Upper lobe of left lung (tissue), 4 donors: ENCODE measurements at regions not wholly inside any gene's neighbourhood (a gene's known extent, or its start where the extent isn't known, plus 50 kb on each side); places are given as distances from the start of the nearest gene placed in this dataset.

Experiments used
- EP300 ChIP-seq, 4 donors: sonication (generic); formaldehyde crosslinking; IDR thresholded peaks; one replicate each; pipeline ENCODE4 v1.5.1; 2017; ENCODE audit warnings: antibody characterized with exemption in 4 of 4, control low read depth in 2 of 4
- POLR2AphosphoS5 ChIP-seq, 2 donors: sonication (generic); formaldehyde crosslinking; IDR thresholded peaks; one replicate each; pipeline ENCODE4 v1.5.1; 2017; ENCODE audit warnings: antibody characterized with exemption in 2 of 2
- TF ChIP-seq, protein P1 (sequence below), 6 experiments: fragments of 450-650 bp in 4 of 6; fragments of 200-600 bp in 2 of 6; sonication (generic) in 2 of 6; IDR thresholded peaks; one replicate each; pipeline ENCODE4 v1.5.1; 2016 to 2019; ENCODE audit warnings: antibody characterized with exemption in 6 of 6

GRCh38 chr1:215477632-215478031 lies 89.5 kb upstream of the KCTD3 start:
- no peak for TF ChIP-seq POLR2AphosphoS5 (IDR thresholded peaks at IDR 0.05)
- TF ChIP-seq EP300 (IDR thresholded peaks at IDR 0.05): no peak
- TF ChIP-seq, protein P1, sequence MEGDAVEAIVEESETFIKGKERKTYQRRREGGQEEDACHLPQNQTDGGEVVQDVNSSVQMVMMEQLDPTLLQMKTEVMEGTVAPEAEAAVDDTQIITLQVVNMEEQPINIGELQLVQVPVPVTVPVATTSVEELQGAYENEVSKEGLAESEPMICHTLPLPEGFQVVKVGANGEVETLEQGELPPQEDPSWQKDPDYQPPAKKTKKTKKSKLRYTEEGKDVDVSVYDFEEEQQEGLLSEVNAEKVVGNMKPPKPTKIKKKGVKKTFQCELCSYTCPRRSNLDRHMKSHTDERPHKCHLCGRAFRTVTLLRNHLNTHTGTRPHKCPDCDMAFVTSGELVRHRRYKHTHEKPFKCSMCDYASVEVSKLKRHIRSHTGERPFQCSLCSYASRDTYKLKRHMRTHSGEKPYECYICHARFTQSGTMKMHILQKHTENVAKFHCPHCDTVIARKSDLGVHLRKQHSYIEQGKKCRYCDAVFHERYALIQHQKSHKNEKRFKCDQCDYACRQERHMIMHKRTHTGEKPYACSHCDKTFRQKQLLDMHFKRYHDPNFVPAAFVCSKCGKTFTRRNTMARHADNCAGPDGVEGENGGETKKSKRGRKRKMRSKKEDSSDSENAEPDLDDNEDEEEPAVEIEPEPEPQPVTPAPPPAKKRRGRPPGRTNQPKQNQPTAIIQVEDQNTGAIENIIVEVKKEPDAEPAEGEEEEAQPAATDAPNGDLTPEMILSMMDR (IDR thresholded peaks at IDR 0.05): no peak
